Calu3 (cell line): ENCODE measurements at regions not wholly inside any gene's neighbourhood (a gene's known extent, or its start where the extent isn't known, plus 50 kb on each side); places are given as distances from the start of the nearest gene placed in this dataset.
"Not testable (repeated sequence)": the region's sequence is repeated elsewhere in the genome, so short reads cannot be mapped to it uniquely, and the experiment has no call there.

ENCODE experiments used
- BruUV-seq: library from RNA; stranded (reverse); fragments of 400-500 nt; replicated peaks from 2 replicates; lab custom pipeline; 2021; lab: Mats Ljungman, UMichigan
- CTCF ChIA-PET: fragments of 300-600 bp; sonication (Branson Sonifier 250); formaldehyde crosslinking; loops from one replicate; lab custom pipeline; 2022; ENCODE audit warnings: antibody characterized with exemption; lab: Charles Lee
- DNase-seq: peaks from one replicate; pipeline ENCODE4 v3.0.0; 2022
- H3K27ac Mint-ChIP-seq: one replicate; pipeline ENCODE4 v1.8.0; 2022; ENCODE audit warnings: mixed read lengths; ENCODE audit not compliant: unreplicated experiment
- H3K27me3 Mint-ChIP-seq: one replicate; pipeline ENCODE4 v1.8.0; 2022; ENCODE audit warnings: mixed read lengths; ENCODE audit not compliant: unreplicated experiment
- H3K36me3 Mint-ChIP-seq: one replicate; pipeline ENCODE4 v1.8.0; 2022; ENCODE audit warnings: mild to moderate bottlenecking, moderate library complexity, mixed read lengths; ENCODE audit not compliant: insufficient read depth, unreplicated experiment
- H3K4me1 Mint-ChIP-seq: one replicate; pipeline ENCODE4 v1.8.0; 2022; ENCODE audit warnings: mild to moderate bottlenecking, low read depth, mixed read lengths; ENCODE audit not compliant: unreplicated experiment
- H3K4me3 Mint-ChIP-seq: one replicate; pipeline ENCODE4 v1.8.0; 2022; ENCODE audit warnings: mild to moderate bottlenecking, low read depth, moderate library complexity, mixed read lengths; ENCODE audit not compliant: unreplicated experiment
- H3K9me3 Mint-ChIP-seq: one replicate; pipeline ENCODE4 v1.8.0; 2022; ENCODE audit warnings: low read depth, mixed read lengths; ENCODE audit not compliant: unreplicated experiment
- CTCF ChIP-seq: fragments of 200-600 bp; IDR thresholded peaks from one replicate; pipeline ENCODE4 v1.8.0; 2022; ENCODE audit warnings: antibody characterized with exemption; ENCODE audit not compliant: unreplicated experiment
- intact Hi-C: fragments of 100-400 bp; cut with micrococcal nuclease; formaldehyde crosslinking; loops from one replicate; pipeline ENCODE4 v1.10.0; 2022; ENCODE audit not compliant: unreplicated experiment

DNA sequence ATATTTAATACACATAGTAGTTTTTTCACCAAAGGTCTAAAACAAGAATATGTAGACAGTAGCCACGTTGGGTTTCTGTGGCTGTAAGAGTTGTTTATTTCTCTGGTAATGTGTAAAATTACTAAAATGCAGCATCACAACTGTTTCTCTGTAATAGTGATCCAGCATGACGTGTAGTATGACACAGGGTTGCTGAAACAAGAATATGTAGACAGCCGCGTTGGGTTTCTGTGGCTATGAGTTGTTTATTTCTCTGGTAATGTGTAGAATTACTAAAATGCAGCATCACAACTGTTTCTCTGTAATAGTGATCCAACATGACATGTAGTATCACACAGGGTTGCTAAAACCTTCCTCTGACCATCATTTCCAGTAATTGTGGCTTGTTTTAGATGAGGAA lies 153.6 kb upstream of the ZNF717 start:
- no peaks in the 10 kb centered on the region for H3K27me3 Mint-ChIP-seq
- no peaks in the 10 kb centered on the region for H3K36me3 Mint-ChIP-seq
- intact Hi-C loops, result no loop called here
- no peak for TF ChIP-seq CTCF
- H3K4me1 Mint-ChIP-seq, result no peaks in the 10 kb centered on the region
- no peak for DNase-seq
- no TSS peak for BruUV-seq
- no peak overlapping the region for H3K27ac Mint-ChIP-seq
- no peak overlapping the region for H3K4me3 Mint-ChIP-seq
- no peaks in the 10 kb centered on the region for H3K9me3 Mint-ChIP-seq
- CTCF ChIA-PET, result no interaction called here

DNA sequence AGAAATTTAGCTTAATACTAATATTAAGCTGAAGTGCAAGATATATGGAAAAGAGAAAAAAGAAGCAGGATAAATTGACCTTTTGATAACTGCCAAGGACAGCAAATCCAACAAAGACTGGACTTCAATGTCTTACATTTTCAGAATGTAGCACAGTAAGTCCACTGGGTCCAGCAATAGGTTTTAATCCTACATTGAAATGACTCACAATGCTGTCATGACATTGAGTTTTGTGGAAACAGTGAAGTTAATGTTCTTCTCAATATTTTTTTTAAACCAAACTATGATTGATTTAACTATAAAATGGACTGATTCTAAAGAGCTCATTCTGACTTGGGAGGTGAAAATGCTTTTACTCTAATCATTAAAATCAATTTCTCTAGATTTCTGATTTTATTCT lies 166.6 kb upstream of the ZNF717 start:
- no TSS peak for BruUV-seq
- Mint-ChIP-seq H3K4me3 (no peak overlapping the region), H3K36me3 (no peaks in the 10 kb centered on the region), H3K9me3 (peaks cover 13% of the 10 kb centered on the region), H3K4me1 (no peaks in the 10 kb centered on the region), H3K27ac (no peak overlapping the region), H3K27me3 (no peaks in the 10 kb centered on the region)
- no peak for DNase-seq
- CTCF ChIA-PET, result no interaction called here
- no peak for TF ChIP-seq CTCF
- intact Hi-C loops, result no loop called here

DNA sequence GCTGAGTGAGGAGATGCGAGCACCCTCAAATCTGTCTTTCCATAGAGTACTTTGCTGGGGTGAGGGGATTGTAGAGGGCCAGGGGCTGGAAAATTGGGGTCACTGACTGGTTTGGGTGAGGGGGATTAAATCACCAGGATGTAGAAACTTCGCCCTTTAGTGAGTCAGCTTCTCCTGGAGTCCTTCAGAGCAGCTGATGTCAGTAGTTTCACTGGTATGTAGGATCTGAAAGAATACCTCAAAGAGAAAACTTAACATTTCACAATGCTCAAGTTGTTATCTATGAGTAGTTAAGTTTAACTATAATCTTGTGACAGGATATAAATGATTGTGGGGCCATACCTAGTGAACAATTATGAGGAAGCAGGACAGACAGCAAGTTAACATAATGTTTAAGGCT lies 174.7 kb upstream of the ZNF717 start:
- H3K27ac Mint-ChIP-seq, H3K9me3 Mint-ChIP-seq, H3K27me3 Mint-ChIP-seq, intact Hi-C loops, H3K36me3 Mint-ChIP-seq, H3K4me3 Mint-ChIP-seq, H3K4me1 Mint-ChIP-seq, CTCF ChIA-PET, DNase-seq, BruUV-seq: not testable (repeated sequence)

DNA sequence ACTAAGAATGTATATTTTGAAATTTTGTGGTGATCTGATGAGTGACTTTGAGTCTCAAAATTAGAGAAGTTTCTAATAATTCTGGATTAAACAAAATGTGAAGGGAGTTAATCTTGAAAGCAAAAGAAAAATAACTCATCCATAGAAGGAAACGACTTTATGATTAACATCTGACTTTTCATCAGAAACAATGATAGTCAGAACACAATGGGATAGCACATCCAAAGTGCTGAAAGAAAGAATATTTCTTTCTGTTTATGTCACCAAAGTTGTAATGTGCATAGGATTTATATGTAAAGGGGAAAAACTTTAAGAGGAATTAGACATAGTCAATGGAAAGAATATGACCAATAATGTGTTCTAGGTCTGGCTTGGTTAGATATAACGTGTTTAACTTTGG lies 176.7 kb upstream of the ZNF717 start:
- H3K27me3 Mint-ChIP-seq, H3K4me3 Mint-ChIP-seq, H3K4me1 Mint-ChIP-seq, H3K27ac Mint-ChIP-seq, BruUV-seq, CTCF ChIA-PET, DNase-seq, H3K9me3 Mint-ChIP-seq, H3K36me3 Mint-ChIP-seq, intact Hi-C loops: not testable (repeated sequence)

GRCh38 chr3:75967071-75967470 lies 181.7 kb upstream of the ZNF717 start:
- CTCF ChIA-PET, result no interaction called here
- Mint-ChIP-seq H3K9me3 (peaks cover 7% of the 10 kb centered on the region), H3K36me3 (no peaks in the 10 kb centered on the region), H3K27ac (no peak overlapping the region), H3K4me3 (no peak overlapping the region), H3K4me1 (no peaks in the 10 kb centered on the region), H3K27me3 (no peaks in the 10 kb centered on the region)
- no peak for TF ChIP-seq CTCF
- DNase-seq, result no peak
- BruUV-seq, result no TSS peak
- intact Hi-C loops, result no loop called here
